Activated naive CD8-positive, alpha-beta T cell treated with anti-CD3 and anti-CD28 coated beads, Interleukin-2, amount 50 U/mL, for 16 hours (primary cell): ENCODE measurements at regions not wholly inside any gene's neighbourhood (a gene's known extent, or its start where the extent isn't known, plus 50 kb on each side); places are given as distances from the start of the nearest gene placed in this dataset.
"Not testable (repeated sequence)": the region's sequence is repeated elsewhere in the genome, so short reads cannot be mapped to it uniquely, and the experiment has no call there.

Experiments
- DNase-seq: peaks from one replicate; pipeline ENCODE4 v3.0.0-alpha.2; 2020; ENCODE audit warnings: low read depth, low spot score

- no peak for DNase-seq
Observed at GRCh38 chr4:100034023-100034664, 84.1 kb upstream of the H2AZ1 start.

- no peak for DNase-seq
Observed at GRCh38 chr4:100026066-100026465, 76.0 kb upstream of the H2AZ1 start.

GRCh38 chr4:100023800-100024199, 73.7 kb upstream of the H2AZ1 start:
- DNase-seq, result no peak

GRCh38 chr4:100022792-100023222, 72.7 kb upstream of the H2AZ1 start:
- no peak for DNase-seq

- no peak for DNase-seq
Observed at GRCh38 chr4:100019821-100020220, 69.7 kb upstream of the H2AZ1 start.

GRCh38 chr4:100017637-100018310, 67.7 kb upstream of the H2AZ1 start:
- no peak for DNase-seq

GRCh38 chr4:100016191-100016590, 66.1 kb upstream of the H2AZ1 start:
- no peak for DNase-seq

GRCh38 chr4:100014616-100015015, 64.5 kb upstream of the H2AZ1 start:
- DNase-seq, result no peak

- no peak for DNase-seq
Observed at GRCh38 chr4:100009490-100009889, 59.4 kb upstream of the H2AZ1 start.

- DNase-seq, result no peak
Observed at GRCh38 chr4:100008048-100008447, 58.0 kb upstream of the H2AZ1 start.

- not testable (repeated sequence) for DNase-seq
Observed at GRCh38 chr4:100006161-100006560, 56.1 kb upstream of the H2AZ1 start.
